ENCODE measurements at regions not wholly inside any gene's neighbourhood (a gene's known extent, or its start where the extent isn't known, plus 50 kb on each side); places are given as distances from the start of the nearest gene placed in this dataset.

GRCh38 chr7:52462474-52462873 is 573.0 kb upstream of the POM121L12 start:
- TF ChIP-seq TAF1 (IDR thresholded peaks at IDR 0.05; ENCODE audit: low read depth, low read length) (no peak), POLR2AphosphoS5 (IDR thresholded peaks at IDR 0.05; ENCODE audit: low read depth, low read length) (no peak), POLR2A (IDR thresholded peaks at IDR 0.05; ENCODE audit: low read depth, low read length) (no peak), PAX5 (IDR thresholded peaks at IDR 0.05; ENCODE audit: insufficient read depth, low read length, severe bottlenecking) (no peak), SPI1 (IDR thresholded peaks at IDR 0.05; ENCODE audit: low read depth, low read length) (no peak), POU2F2 (IDR thresholded peaks at IDR 0.05; ENCODE audit: low read depth, low read length) (no peak)
